Astrocyte (in vitro differentiated cells and primary cell): ENCODE measurements at regions not wholly inside any gene's neighbourhood (a gene's known extent, or its start where the extent isn't known, plus 50 kb on each side); places are given as distances from the start of the nearest gene placed in this dataset.

Experiments
- EZH2 ChIP-seq: IDR thresholded peaks from 2 replicates; pipeline ENCODE4 v1.6.1; 2012; ENCODE audit warnings: mild to moderate bottlenecking, low read length, inconsistent platforms; ENCODE audit not compliant: insufficient read depth
- TF ChIP-seq, protein P1 (sequence below): IDR thresholded peaks from 2 replicates; pipeline ENCODE4 v1.5.1; 2011; ENCODE audit warnings: low read depth, mild to moderate bottlenecking, inconsistent platforms, low read length, moderate library complexity; ENCODE audit not compliant: insufficient read depth

DNA sequence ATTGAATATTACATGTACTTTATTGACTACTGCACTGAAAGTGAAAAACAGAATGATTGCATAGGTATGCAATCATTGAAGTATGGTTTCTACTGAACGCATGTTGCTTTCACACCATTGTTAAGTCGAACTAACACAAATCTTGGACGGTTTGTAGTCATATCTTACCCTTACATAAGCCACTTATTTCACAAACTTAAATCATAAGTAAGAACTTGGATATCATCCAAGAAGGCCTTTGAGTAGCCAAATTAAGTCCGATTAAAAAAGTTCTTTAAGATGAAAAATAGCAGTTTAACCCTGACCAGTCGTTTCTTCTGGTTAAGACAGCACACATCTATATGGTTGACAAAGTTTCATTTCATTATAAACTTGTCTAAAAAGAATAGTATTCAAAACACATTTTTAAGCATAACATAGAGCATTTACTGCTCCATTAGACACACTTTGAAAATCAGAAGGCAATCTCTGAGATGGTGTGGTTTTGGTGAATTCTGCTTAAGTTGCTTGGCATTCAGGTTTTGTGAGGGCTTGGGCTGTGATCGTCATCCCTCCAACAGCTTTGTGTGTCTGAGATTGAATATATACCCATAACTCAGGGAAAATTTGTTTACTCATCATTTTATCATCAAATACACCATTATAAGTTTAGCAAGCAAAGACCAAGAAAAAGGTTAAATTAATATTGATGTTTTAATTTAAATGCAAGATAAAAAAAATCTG lies 92.2 kb downstream of the NFKBIZ start:
- no peak for TF ChIP-seq EZH2
- TF ChIP-seq, protein P1, sequence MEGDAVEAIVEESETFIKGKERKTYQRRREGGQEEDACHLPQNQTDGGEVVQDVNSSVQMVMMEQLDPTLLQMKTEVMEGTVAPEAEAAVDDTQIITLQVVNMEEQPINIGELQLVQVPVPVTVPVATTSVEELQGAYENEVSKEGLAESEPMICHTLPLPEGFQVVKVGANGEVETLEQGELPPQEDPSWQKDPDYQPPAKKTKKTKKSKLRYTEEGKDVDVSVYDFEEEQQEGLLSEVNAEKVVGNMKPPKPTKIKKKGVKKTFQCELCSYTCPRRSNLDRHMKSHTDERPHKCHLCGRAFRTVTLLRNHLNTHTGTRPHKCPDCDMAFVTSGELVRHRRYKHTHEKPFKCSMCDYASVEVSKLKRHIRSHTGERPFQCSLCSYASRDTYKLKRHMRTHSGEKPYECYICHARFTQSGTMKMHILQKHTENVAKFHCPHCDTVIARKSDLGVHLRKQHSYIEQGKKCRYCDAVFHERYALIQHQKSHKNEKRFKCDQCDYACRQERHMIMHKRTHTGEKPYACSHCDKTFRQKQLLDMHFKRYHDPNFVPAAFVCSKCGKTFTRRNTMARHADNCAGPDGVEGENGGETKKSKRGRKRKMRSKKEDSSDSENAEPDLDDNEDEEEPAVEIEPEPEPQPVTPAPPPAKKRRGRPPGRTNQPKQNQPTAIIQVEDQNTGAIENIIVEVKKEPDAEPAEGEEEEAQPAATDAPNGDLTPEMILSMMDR, result no peak
